ENCODE measurements at regions not wholly inside any gene's neighbourhood (a gene's known extent, or its start where the extent isn't known, plus 50 kb on each side); places are given as distances from the start of the nearest gene placed in this dataset.
A peak's percentile ranks its signal among the peaks of the same experiment; 100 is the strongest.

DNA sequence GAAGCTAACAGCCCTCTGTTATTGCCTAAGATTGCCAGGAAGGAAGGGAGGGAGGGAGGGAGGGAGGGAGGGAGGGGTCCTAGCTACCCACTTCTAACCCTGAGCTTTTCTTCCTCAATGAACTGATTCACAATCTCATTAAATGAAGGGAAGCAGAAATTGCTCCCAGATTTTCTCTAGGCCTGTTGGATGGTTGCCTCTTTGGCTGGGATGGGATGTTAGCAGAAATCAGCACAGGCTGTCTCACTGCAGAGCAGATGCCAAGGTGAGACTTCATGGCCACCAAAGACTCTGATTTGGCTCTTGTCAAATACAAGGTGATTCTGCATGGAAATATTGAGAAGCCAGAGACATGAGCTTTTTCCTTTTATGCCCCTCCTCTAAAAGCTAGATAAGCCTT, 578.6 kb downstream of the ACTL7B start:
- H3K4me3 ChIP-seq (ENCODE audit: low read depth, low read length) = no peak overlapping the region
- TF ChIP-seq, protein P1, sequence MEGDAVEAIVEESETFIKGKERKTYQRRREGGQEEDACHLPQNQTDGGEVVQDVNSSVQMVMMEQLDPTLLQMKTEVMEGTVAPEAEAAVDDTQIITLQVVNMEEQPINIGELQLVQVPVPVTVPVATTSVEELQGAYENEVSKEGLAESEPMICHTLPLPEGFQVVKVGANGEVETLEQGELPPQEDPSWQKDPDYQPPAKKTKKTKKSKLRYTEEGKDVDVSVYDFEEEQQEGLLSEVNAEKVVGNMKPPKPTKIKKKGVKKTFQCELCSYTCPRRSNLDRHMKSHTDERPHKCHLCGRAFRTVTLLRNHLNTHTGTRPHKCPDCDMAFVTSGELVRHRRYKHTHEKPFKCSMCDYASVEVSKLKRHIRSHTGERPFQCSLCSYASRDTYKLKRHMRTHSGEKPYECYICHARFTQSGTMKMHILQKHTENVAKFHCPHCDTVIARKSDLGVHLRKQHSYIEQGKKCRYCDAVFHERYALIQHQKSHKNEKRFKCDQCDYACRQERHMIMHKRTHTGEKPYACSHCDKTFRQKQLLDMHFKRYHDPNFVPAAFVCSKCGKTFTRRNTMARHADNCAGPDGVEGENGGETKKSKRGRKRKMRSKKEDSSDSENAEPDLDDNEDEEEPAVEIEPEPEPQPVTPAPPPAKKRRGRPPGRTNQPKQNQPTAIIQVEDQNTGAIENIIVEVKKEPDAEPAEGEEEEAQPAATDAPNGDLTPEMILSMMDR (IDR thresholded peaks at IDR 0.05; ENCODE audit: insufficient read depth, low read depth, low read length, missing control alignments) = no peak
- DNase-seq (ENCODE audit: low read depth) = no peak

DNA sequence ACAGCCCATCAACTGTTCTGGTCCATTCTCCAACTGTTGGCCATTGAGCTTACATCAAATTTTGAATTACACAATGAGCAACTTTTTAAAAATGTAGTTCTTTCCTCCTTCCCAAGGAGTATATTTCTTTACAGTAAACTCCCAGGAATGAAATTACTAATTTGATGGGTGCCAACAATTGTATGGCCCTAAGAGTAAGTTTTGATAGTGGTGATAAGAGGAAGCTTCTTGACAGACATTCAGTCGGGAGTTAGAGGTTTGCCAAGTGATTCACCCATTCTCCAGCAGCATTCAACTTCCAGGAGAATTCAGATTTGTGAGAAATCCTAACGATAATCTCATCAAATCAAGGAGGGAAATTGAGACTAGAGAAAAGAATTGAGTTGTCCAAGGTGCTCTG, 579.9 kb downstream of the ACTL7B start:
- TF ChIP-seq, protein P1 (IDR thresholded peaks at IDR 0.05; ENCODE audit: insufficient read depth, low read depth, low read length, missing control alignments) = no peak
- H3K4me3 ChIP-seq (ENCODE audit: low read depth, low read length) = no peak overlapping the region
- DNase-seq (ENCODE audit: low read depth) = no peak

DNA sequence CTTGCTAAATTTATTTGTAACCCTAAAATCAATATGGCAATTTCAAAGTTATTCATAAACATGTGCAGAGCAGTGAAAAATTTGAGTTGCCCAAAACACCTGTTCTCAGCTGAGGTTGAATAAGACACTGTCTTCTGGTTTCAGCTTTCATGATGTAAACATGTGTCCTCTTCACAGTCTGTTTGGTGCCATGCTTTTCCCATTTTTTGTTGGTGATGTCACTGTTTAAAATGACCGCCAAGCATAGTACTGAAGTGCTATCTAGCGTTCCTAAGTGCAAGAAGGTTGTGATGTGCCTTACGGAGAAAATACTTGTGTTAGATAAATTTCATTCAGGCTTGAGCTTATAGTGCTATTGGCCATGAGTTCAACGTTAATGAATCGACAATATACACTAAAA, 580.8 kb downstream of the ACTL7B start:
- TF ChIP-seq, protein P1 (IDR thresholded peaks at IDR 0.05; ENCODE audit: insufficient read depth, low read depth, low read length, missing control alignments) = no peak
- H3K4me3 ChIP-seq (ENCODE audit: low read depth, low read length) = no peak overlapping the region
- DNase-seq (ENCODE audit: low read depth) = no peak

DNA sequence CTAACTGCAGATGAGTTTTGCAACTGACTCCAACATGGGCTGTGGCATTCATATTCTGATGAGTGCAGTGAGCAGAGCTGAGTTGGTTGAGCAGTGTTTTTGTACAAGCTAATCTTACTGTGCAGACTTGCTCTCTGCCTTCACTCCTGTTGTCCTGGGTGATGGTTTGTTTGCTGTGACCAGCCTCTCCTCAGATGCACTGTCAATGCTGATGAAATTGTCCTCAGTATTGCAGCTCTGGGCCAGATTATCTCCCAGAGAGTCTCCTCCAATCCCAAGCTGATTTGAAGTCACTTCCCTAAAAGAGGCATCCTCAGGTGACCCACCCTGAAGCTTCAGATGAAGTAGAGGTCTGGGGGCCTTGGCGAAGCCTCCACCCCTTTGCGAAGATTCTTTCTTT, 581.8 kb downstream of the ACTL7B start:
- no peak for DNase-seq (ENCODE audit: low read depth)
- TF ChIP-seq, protein P1 (IDR thresholded peaks at IDR 0.05; ENCODE audit: insufficient read depth, low read depth, low read length, missing control alignments) = no peak
- H3K4me3 ChIP-seq (ENCODE audit: low read depth, low read length) = no peak overlapping the region

DNA sequence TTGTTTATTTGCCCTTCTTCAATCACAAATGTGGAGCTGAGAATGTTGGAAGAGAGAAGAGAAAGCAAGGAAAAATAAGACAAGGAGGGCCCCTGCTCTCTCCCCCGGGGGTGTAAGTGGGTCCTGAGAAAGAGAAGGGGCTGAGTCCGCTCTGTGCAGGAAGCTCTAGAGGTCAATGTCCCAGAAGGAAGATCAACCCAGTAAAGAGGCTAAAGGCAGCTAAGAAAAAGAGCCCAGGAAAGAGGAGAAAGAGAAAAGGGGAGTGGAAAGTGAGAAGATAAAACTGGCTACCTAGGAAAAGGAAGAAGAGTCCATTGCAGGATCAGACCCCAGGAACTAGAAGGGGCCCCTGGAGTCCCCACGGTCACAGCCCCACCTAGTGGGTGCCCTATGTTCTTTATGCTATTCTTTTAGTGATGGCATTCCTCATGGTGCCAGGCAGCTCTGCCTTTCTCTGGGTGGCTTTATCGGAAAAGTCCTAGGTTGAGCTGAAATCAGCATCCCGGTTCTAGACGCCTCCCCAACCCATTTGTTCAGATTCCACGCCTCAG, 583.4 kb downstream of the ACTL7B start:
- TF ChIP-seq, protein P1 (IDR thresholded peaks at IDR 0.05; ENCODE audit: insufficient read depth, low read depth, low read length, missing control alignments) = peak; percentile 47
- no peak overlapping the region for H3K4me3 ChIP-seq (ENCODE audit: low read depth, low read length)
- peak; percentile 40 for DNase-seq (ENCODE audit: low read depth)

DNA sequence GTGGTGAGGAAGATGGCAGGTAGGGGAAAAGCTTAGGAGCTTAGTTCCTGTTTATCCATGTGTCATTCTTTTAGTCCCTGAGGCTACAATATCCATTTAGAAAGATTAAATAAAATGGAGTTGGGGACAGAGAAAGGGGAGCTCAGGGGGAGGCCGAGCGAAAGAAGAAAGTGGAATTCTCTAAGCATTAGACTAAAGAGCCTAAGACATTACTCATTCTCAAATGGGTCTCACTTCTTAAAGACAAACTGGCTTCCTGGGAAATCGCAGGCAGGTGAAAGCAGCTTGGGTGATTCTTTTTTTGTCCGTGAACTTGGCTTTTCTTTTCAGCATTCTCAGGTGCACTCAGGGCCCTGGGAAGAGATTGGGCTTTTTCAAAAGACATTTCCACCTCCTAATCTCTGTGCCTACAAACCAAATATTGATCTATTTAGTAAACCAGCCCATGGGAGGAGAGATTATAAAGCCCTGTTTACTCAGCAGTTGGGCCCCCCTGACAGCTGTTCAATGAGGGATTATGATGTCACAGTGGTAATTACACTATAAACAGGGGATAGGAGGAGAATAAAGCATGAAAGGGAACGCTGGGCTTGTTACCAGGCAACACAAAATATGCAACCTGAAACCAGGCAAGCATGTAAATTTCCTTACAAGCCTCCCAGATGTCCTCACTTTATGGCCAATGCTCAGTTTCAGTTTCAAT, 584.0 kb downstream of the ACTL7B start:
- TF ChIP-seq, protein P1 (IDR thresholded peaks at IDR 0.05; ENCODE audit: insufficient read depth, low read depth, low read length, missing control alignments) = no peak
- no peak overlapping the region for H3K4me3 ChIP-seq (ENCODE audit: low read depth, low read length)
- peak; percentile 37 for DNase-seq (ENCODE audit: low read depth)

DNA sequence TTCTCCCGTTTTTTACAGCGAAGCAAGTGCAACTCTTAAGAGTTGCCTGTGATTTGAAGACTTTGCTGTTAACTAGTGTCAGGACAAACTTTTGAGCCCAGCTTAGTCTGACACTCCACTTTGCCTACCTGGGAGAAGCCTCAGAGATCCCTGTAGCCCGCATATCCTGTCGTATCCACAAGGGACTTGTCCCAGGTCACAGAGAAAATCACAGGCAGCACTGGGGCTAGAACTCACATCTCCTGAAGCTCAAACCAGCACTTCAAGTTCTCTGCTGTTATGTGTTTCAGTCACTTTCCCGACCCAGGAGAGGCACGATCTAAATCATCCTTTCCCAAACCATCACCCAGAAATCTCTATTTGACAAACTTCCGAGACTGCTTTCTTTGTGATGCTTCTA, 584.5 kb downstream of the ACTL7B start:
- TF ChIP-seq, protein P1 (IDR thresholded peaks at IDR 0.05; ENCODE audit: insufficient read depth, low read depth, low read length, missing control alignments) = no peak
- no peak for DNase-seq (ENCODE audit: low read depth)
- H3K4me3 ChIP-seq (ENCODE audit: low read depth, low read length) = no peak overlapping the region
